ENCODE measurements at regions not wholly inside any gene's neighbourhood (a gene's known extent, or its start where the extent isn't known, plus 50 kb on each side); places are given as distances from the start of the nearest gene placed in this dataset.

DNA sequence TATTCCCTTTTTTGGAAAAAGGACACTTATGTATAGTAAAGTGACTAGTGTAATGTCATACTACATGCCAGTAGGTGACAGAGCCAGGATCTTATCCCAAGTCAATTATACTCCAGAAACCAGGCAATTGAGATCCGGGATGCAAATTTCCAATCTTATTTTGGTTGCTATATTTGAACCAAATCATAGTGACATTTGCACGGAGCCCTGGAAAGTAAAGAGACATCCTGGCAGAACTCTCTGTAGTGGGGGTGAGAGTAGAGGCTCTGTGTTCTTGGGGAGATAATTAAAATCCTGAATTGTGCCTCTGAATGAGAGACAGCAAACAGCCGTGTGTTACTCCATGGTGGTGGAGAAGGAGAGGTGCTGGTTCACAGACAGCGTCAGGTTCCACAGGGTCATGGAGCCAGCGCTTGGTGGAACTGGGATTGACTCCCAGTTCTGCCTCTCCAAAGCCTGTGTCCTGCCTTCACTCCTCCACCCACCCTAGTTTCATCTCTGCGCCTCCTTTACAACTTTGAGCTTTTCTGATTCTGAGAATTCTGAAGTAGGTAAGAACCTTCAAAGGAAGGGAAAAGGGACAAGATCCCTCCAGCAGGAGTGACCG, 432.3 kb downstream of the PTPRU start:
- no peak for TF ChIP-seq ZBTB33 (IDR thresholded peaks at IDR 0.05)
- TF ChIP-seq FOXA2 (IDR thresholded peaks at IDR 0.05) = no peak
- TF ChIP-seq RAD21 (IDR thresholded peaks at IDR 0.05) = no peak
- TF ChIP-seq NR2F2 (IDR thresholded peaks at IDR 0.05) = no peak
- TF ChIP-seq YY1 (IDR thresholded peaks at IDR 0.05) = no peak
- no peak for TF ChIP-seq TAF1 (conservative IDR thresholded peaks at IDR 0.05)
- TF ChIP-seq FOXA1 (IDR thresholded peaks at IDR 0.05) = no peak
- TF ChIP-seq RXRA (IDR thresholded peaks at IDR 0.05) = no peak
- TF ChIP-seq GABPA (IDR thresholded peaks at IDR 0.05 in 1 of 2, conservative IDR thresholded peaks at IDR 0.05 in 1 of 2) = no peak
- TF ChIP-seq SP1 (IDR thresholded peaks at IDR 0.05) = no peak
- no peak for TF ChIP-seq JUND (IDR thresholded peaks at IDR 0.05)
- TF ChIP-seq REST (IDR thresholded peaks at IDR 0.05) = no peak
- TF ChIP-seq, protein P1, sequence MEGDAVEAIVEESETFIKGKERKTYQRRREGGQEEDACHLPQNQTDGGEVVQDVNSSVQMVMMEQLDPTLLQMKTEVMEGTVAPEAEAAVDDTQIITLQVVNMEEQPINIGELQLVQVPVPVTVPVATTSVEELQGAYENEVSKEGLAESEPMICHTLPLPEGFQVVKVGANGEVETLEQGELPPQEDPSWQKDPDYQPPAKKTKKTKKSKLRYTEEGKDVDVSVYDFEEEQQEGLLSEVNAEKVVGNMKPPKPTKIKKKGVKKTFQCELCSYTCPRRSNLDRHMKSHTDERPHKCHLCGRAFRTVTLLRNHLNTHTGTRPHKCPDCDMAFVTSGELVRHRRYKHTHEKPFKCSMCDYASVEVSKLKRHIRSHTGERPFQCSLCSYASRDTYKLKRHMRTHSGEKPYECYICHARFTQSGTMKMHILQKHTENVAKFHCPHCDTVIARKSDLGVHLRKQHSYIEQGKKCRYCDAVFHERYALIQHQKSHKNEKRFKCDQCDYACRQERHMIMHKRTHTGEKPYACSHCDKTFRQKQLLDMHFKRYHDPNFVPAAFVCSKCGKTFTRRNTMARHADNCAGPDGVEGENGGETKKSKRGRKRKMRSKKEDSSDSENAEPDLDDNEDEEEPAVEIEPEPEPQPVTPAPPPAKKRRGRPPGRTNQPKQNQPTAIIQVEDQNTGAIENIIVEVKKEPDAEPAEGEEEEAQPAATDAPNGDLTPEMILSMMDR (IDR thresholded peaks at IDR 0.05; ENCODE audit: low read depth, low read length, missing input control) = no peak
- TF ChIP-seq EGR1 (IDR thresholded peaks at IDR 0.05; ENCODE audit: low read depth in 2 of 2) = no peak
- TF ChIP-seq HNF4G (IDR thresholded peaks at IDR 0.05) = no peak
- TF ChIP-seq, protein P2, sequence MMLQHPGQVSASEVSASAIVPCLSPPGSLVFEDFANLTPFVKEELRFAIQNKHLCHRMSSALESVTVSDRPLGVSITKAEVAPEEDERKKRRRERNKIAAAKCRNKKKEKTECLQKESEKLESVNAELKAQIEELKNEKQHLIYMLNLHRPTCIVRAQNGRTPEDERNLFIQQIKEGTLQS (IDR thresholded peaks at IDR 0.05) = no peak
- TF ChIP-seq, protein P3, sequence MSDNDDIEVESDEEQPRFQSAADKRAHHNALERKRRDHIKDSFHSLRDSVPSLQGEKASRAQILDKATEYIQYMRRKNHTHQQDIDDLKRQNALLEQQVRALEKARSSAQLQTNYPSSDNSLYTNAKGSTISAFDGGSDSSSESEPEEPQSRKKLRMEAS (IDR thresholded peaks at IDR 0.05) = no peak
- TF ChIP-seq HNF4A (conservative IDR thresholded peaks at IDR 0.05) = no peak
- Histone ChIP-seq H3K9me3 (ENCODE audit: control insufficient read depth in 4 of 4, low read length in 3 of 4) (no peaks in the 10 kb centered on the region), H3K9ac (ENCODE audit: low read depth in 1 of 2, low read length in 2 of 2) (no peak overlapping the region), H3K4me1 (ENCODE audit: control insufficient read depth in 4 of 4, insufficient read depth in 4 of 4, low read length in 3 of 4) (no peaks in the 10 kb centered on the region), H3K4me3 (ENCODE audit: low read depth in 1 of 3, low read length in 3 of 3) (no peak overlapping the region), H3K27me3 (ENCODE audit: control insufficient read depth in 4 of 4, insufficient read depth in 4 of 4, low read length in 3 of 4) (peaks cover 0 to 4% (median 0%) of the 10 kb centered on the region in 4 donors), H3K27ac (ENCODE audit: low read depth in 1 of 2, low read length in 2 of 2) (no peak overlapping the region), H3K36me3 (ENCODE audit: control insufficient read depth in 4 of 4, insufficient read depth in 3 of 4, low read depth in 1 of 4, low read length in 3 of 4) (no peaks in the 10 kb centered on the region)
- WGBS = 75% methylated on average over 7 of the region's 7 CpGs
- peak; percentile 10 for DNase-seq (ENCODE audit: low spot score)
